Retinal pigment epithelial cell (primary cell): ENCODE measurements at regions not wholly inside any gene's neighbourhood (a gene's known extent, or its start where the extent isn't known, plus 50 kb on each side); places are given as distances from the start of the nearest gene placed in this dataset.

Experiments used
- DNase-seq: peaks from one replicate; pipeline ENCODE4 v3.0.0-alpha.2; 2010; ENCODE audit warnings: low read depth
- H3K4me3 ChIP-seq: 2 replicates; pipeline ENCODE4 v1.5.1; 2011; ENCODE audit warnings: mild to moderate bottlenecking, low read length, control low read depth, moderate library complexity
- CTCF ChIP-seq: conservative IDR thresholded peaks from 2 replicates; pipeline ENCODE4 v1.5.1; 2011; ENCODE audit warnings: low read depth, low read length, control low read depth, inconsistent platforms

DNA sequence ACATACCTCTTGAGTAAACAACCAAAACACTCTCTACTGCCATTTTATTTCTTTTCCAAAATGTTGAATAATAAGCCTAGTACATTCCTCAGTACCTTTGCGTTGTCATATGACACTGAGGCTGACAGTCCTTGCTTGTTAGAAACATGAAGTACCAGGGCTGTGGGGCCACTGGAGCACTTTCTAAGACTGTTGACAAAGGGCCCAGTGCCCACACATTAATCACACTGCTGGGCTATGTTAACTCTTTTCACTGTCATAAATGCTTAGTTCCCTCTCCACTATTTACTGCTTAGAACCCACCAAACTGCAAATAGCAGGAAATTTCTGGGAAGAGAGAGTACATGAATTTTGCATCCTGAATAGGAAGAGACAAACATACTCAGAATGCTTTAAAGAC, 57.1 kb downstream of the FAM47B start:
- no peak overlapping the region for H3K4me3 ChIP-seq
- DNase-seq = no peak
- no peak for TF ChIP-seq CTCF

DNA sequence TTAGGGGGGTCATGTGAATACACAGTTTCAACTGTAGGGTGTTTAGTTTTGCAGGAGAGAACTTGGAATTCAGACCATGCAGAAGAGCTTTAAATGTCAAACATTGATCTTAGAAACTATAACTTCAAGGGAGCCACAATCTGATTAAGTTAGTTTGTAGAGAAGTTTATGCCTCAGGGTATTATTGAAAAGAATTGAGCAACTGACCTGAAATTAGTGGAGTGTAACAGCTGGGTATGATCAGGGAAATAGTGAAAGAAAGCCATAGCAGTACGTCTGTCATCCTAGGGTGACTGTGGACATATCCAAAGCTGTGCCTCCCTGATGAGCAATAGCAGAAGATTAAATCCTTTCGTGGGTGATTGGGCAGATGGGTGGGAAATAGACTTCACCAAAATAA, 63.8 kb downstream of the FAM47B start:
- no peak for TF ChIP-seq CTCF
- no peak for DNase-seq
- no peak overlapping the region for H3K4me3 ChIP-seq

DNA sequence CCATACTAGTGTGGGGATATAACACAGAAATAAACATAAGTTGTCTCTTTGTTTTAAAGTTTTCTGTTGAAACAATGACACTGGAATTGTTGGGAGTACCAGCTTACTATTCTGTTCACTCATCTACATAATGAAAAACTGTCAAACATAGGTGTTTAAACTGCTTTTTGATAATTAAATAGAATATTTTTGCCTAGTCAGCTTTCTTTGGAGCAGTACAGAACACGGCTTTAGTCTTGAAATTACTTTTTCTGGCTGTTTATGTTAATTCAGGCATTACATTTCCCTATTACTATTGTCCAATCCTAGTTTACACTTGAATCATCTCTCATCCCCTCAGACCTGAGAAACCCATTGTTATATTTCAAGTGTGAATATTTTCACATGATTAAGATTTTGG, 73.0 kb downstream of the FAM47B start:
- DNase-seq = no peak
- no peak for TF ChIP-seq CTCF
- H3K4me3 ChIP-seq = no peak overlapping the region

GRCh38 chrX:35016051-35016450, 73.5 kb downstream of the FAM47B start:
- no peak for TF ChIP-seq CTCF
- DNase-seq = peak; percentile 12
- no peak overlapping the region for H3K4me3 ChIP-seq

GRCh38 chrX:35017284-35017683, 74.7 kb downstream of the FAM47B start:
- no peak overlapping the region for H3K4me3 ChIP-seq
- no peak for TF ChIP-seq CTCF
- no peak for DNase-seq

- no peak for TF ChIP-seq CTCF
- no peak for DNase-seq
- no peak overlapping the region for H3K4me3 ChIP-seq
These were observed 81.1 kb downstream of the FAM47B start for GRCh38 chrX:35023683-35024082.

DNA sequence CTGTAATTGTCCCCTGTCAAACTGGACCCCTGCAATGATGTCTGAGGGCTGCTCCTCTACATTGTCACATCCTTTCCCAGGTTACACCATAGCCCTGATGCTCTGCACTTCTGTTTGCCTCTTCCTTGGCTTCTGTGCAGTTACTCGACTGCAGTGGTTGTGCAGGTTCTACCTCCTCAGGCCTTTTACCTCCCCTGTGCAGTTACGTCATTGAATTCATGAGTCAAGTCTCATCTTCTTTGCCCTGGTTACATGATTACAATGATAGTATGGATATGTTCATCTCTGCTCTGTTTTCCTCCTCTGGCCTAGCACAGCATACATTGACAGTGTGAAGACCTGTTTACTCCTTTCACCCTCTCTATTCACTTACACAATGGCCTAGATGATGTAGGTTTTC, 83.2 kb downstream of the FAM47B start:
- TF ChIP-seq CTCF = no peak
- no peak for DNase-seq
- no peak overlapping the region for H3K4me3 ChIP-seq
